Activated CD4-positive, alpha-beta memory T cell treated with anti-CD3 and anti-CD28 coated beads, Interleukin-2, amount 10 ng/mL, durations not matched to agents 7 days and 5 days (primary cell): ENCODE measurements at regions not wholly inside any gene's neighbourhood (a gene's known extent, or its start where the extent isn't known, plus 50 kb on each side); places are given as distances from the start of the nearest gene placed in this dataset.

Source experiments
- CTCF ChIA-PET: fragments of 350-600 bp; sonication (Branson Sonifier 250); formaldehyde crosslinking; loops from one replicate; lab custom pipeline; 2021; ENCODE audit warnings: antibody characterized with exemption, inconsistent platforms; lab: Charles Lee
- POLR2A ChIA-PET: fragments of 350-600 bp; sonication (Branson Sonifier 250); formaldehyde crosslinking; loops from one replicate; lab custom pipeline; 2021; ENCODE audit warnings: antibody characterized with exemption; lab: Charles Lee
- DNase-seq: peaks from one replicate; pipeline ENCODE4 v3.0.0-alpha.2; 2020
- H3K27ac Mint-ChIP-seq: one replicate; pipeline ENCODE4 v1.8.0; 2021; ENCODE audit warnings: mild to moderate bottlenecking, mixed read lengths
- H3K27me3 Mint-ChIP-seq: one replicate; pipeline ENCODE4 v1.8.0; 2021; ENCODE audit warnings: mixed read lengths
- H3K36me3 Mint-ChIP-seq: one replicate; pipeline ENCODE4 v1.8.0; 2021; ENCODE audit warnings: low read depth, mixed read lengths
- H3K4me1 Mint-ChIP-seq: one replicate; pipeline ENCODE4 v1.8.0; 2021; ENCODE audit warnings: mixed read lengths
- H3K4me3 Mint-ChIP-seq: one replicate; pipeline ENCODE4 v1.8.0; 2021; ENCODE audit warnings: mild to moderate bottlenecking, mixed read lengths
- H3K9me3 Mint-ChIP-seq: one replicate; pipeline ENCODE4 v1.8.0; 2021; ENCODE audit warnings: mixed read lengths

- Mint-ChIP-seq H3K36me3 (no peaks in the 10 kb centered on the region), H3K4me1 (no peaks in the 10 kb centered on the region), H3K27me3 (no peaks in the 10 kb centered on the region), H3K9me3 (no peaks in the 10 kb centered on the region), H3K27ac (no peak overlapping the region), H3K4me3 (no peak overlapping the region)
- DNase-seq = no peak
- ChIA-PET POLR2A (no interaction called here), CTCF (no interaction called here)
Measured at GRCh38 chr1:199121047-199121446, 482.2 kb downstream of the PTPRC start.

- Mint-ChIP-seq H3K27me3 (no peaks in the 10 kb centered on the region), H3K9me3 (no peaks in the 10 kb centered on the region), H3K4me1 (no peaks in the 10 kb centered on the region), H3K27ac (no peak overlapping the region), H3K36me3 (no peaks in the 10 kb centered on the region), H3K4me3 (no peak overlapping the region)
- ChIA-PET CTCF (no interaction called here), POLR2A (interaction anchor here (0.7 kb wide), 1 partner anchor 459 kb away, joined by 3 read pairs; no protein-coding TSS in a partner anchor)
- DNase-seq = no peak
Measured at GRCh38 chr1:199122085-199122484, 483.2 kb downstream of the PTPRC start.

DNA sequence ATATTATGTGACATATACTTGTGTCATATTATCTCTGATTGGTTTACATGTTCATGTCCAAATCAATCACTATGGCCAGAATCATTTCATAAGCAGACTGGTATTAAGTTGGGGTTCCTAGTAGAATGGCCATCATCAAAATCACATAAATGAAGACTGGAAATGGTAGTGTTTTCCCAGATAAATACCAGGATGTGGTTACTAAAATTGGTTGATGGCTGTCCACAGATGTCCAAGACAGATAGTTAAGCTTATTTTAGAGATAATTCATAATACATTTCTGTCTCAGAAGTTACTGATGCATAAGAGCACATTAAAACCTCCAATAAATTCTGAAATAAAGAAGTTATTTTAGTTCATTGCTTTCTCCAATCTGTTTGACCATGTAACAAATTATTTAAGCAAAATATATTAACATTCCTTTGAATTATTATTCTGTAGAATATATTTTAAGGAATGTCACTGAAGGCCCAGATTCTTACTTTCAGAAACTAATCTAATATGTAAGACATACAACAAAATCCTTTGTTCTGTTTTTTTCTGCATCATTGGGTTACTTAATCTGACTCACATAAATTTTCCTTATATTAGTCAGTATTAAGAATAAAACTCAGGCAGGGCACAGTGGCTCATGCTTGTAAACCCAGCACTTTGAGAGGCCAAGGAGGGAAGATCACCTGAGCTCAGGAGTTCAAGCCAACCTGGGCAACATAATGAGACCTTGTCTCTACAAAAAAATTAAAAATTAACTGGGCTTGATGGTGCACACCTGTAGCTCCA is 483.9 kb downstream of the PTPRC start:
- H3K9me3 Mint-ChIP-seq = no peaks in the 10 kb centered on the region
- no peaks in the 10 kb centered on the region for H3K36me3 Mint-ChIP-seq
- no peak overlapping the region for H3K27ac Mint-ChIP-seq
- no peaks in the 10 kb centered on the region for H3K27me3 Mint-ChIP-seq
- DNase-seq = no peak
- H3K4me3 Mint-ChIP-seq = no peak overlapping the region
- POLR2A ChIA-PET = no interaction called here
- CTCF ChIA-PET = interaction anchor here (2.0 kb wide), 1 partner anchor 9 kb away, joined by 22 read pairs; no protein-coding TSS in a partner anchor
- H3K4me1 Mint-ChIP-seq = no peaks in the 10 kb centered on the region

GRCh38 chr1:199123615-199124014 is 484.8 kb downstream of the PTPRC start:
- POLR2A ChIA-PET = no interaction called here
- H3K4me1 Mint-ChIP-seq = no peaks in the 10 kb centered on the region
- DNase-seq = no peak
- H3K27me3 Mint-ChIP-seq = peaks cover 2% of the 10 kb centered on the region
- no peaks in the 10 kb centered on the region for H3K36me3 Mint-ChIP-seq
- no peak overlapping the region for H3K27ac Mint-ChIP-seq
- CTCF ChIA-PET = interaction anchor here (2.0 kb wide), 1 partner anchor 10 kb away, joined by 22 read pairs; no protein-coding TSS in a partner anchor
- H3K9me3 Mint-ChIP-seq = no peaks in the 10 kb centered on the region
- H3K4me3 Mint-ChIP-seq = no peak overlapping the region

- H3K36me3 Mint-ChIP-seq = no peaks in the 10 kb centered on the region
- no peak for DNase-seq
- no peaks in the 10 kb centered on the region for H3K9me3 Mint-ChIP-seq
- POLR2A ChIA-PET = no interaction called here
- no peak overlapping the region for H3K4me3 Mint-ChIP-seq
- no peak overlapping the region for H3K27ac Mint-ChIP-seq
- H3K4me1 Mint-ChIP-seq = no peaks in the 10 kb centered on the region
- peaks cover 4% of the 10 kb centered on the region for H3K27me3 Mint-ChIP-seq
- CTCF ChIA-PET = interaction anchor here (0.8 to 2.0 kb wide), 2 partner anchors 10 to 11 kb away, joined by 5 to 22 read pairs; no protein-coding TSS in a partner anchor
Measured at GRCh38 chr1:199124351-199124750, 485.5 kb downstream of the PTPRC start.

- no peaks in the 10 kb centered on the region for H3K9me3 Mint-ChIP-seq
- H3K4me1 Mint-ChIP-seq = no peaks in the 10 kb centered on the region
- POLR2A ChIA-PET = no interaction called here
- no peaks in the 10 kb centered on the region for H3K36me3 Mint-ChIP-seq
- no peak overlapping the region for H3K4me3 Mint-ChIP-seq
- CTCF ChIA-PET = no interaction called here
- peaks cover 4% of the 10 kb centered on the region for H3K27me3 Mint-ChIP-seq
- no peak for DNase-seq
- H3K27ac Mint-ChIP-seq = no peak overlapping the region
Measured at GRCh38 chr1:199129247-199129646, 490.4 kb downstream of the PTPRC start.

GRCh38 chr1:199132006-199132405 is 493.2 kb downstream of the PTPRC start:
- Mint-ChIP-seq H3K36me3 (no peaks in the 10 kb centered on the region), H3K4me1 (no peaks in the 10 kb centered on the region), H3K27ac (no peak overlapping the region), H3K27me3 (peaks cover 4% of the 10 kb centered on the region), H3K4me3 (no peak overlapping the region), H3K9me3 (no peaks in the 10 kb centered on the region)
- POLR2A ChIA-PET = no interaction called here
- CTCF ChIA-PET = interaction anchor here (1.2 kb wide), 1 partner anchor 19 kb away, joined by 4 read pairs; no protein-coding TSS in a partner anchor
- DNase-seq = no peak

- no peaks in the 10 kb centered on the region for H3K9me3 Mint-ChIP-seq
- H3K27ac Mint-ChIP-seq = no peak overlapping the region
- H3K27me3 Mint-ChIP-seq = no peaks in the 10 kb centered on the region
- no peak overlapping the region for H3K4me3 Mint-ChIP-seq
- ChIA-PET CTCF (no interaction called here), POLR2A (no interaction called here)
- H3K4me1 Mint-ChIP-seq = no peaks in the 10 kb centered on the region
- DNase-seq = no peak
- H3K36me3 Mint-ChIP-seq = no peaks in the 10 kb centered on the region
Measured at GRCh38 chr1:199135901-199136300, 497.1 kb downstream of the PTPRC start.

GRCh38 chr1:199138061-199138460 is 499.2 kb downstream of the PTPRC start:
- DNase-seq = no peak
- H3K36me3 Mint-ChIP-seq = no peaks in the 10 kb centered on the region
- no peaks in the 10 kb centered on the region for H3K9me3 Mint-ChIP-seq
- peaks cover 3% of the 10 kb centered on the region for H3K27me3 Mint-ChIP-seq
- ChIA-PET CTCF (no interaction called here), POLR2A (no interaction called here)
- H3K27ac Mint-ChIP-seq = no peak overlapping the region
- no peaks in the 10 kb centered on the region for H3K4me1 Mint-ChIP-seq
- no peak overlapping the region for H3K4me3 Mint-ChIP-seq

DNA sequence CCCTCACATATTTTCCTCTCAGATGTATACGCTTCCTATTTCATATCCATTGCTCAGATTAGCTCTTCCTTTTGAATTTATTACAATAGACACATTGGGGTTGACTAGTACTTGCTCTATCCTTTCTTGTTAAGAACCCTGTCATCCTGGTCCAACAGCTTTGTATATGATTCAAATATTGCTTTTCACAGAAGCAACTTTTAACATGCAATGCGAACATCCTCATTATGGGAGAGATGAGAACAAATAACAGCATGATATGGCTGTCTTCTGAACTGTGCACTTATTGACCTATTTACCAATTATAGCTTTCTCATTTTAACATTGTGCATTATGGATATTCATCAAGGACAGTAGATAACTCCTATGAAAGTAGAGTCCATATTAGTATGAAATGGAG is 510.8 kb downstream of the PTPRC start:
- H3K9me3 Mint-ChIP-seq = no peaks in the 10 kb centered on the region
- H3K4me3 Mint-ChIP-seq = no peak overlapping the region
- no peak for DNase-seq
- H3K27me3 Mint-ChIP-seq = peaks cover 15% of the 10 kb centered on the region
- no peaks in the 10 kb centered on the region for H3K4me1 Mint-ChIP-seq
- ChIA-PET CTCF (no interaction called here), POLR2A (interaction anchor here (0.9 kb wide), 1 partner anchor 219 kb away, joined by 3 read pairs; no protein-coding TSS in a partner anchor)
- H3K36me3 Mint-ChIP-seq = no peaks in the 10 kb centered on the region
- no peak overlapping the region for H3K27ac Mint-ChIP-seq

- Mint-ChIP-seq H3K9me3 (no peaks in the 10 kb centered on the region), H3K36me3 (no peaks in the 10 kb centered on the region), H3K4me1 (no peaks in the 10 kb centered on the region), H3K27me3 (peaks cover 11% of the 10 kb centered on the region), H3K4me3 (no peak overlapping the region), H3K27ac (no peak overlapping the region)
- ChIA-PET POLR2A (no interaction called here), CTCF (no interaction called here)
- DNase-seq = no peak
Measured at GRCh38 chr1:199150756-199151155, 511.9 kb downstream of the PTPRC start.

DNA sequence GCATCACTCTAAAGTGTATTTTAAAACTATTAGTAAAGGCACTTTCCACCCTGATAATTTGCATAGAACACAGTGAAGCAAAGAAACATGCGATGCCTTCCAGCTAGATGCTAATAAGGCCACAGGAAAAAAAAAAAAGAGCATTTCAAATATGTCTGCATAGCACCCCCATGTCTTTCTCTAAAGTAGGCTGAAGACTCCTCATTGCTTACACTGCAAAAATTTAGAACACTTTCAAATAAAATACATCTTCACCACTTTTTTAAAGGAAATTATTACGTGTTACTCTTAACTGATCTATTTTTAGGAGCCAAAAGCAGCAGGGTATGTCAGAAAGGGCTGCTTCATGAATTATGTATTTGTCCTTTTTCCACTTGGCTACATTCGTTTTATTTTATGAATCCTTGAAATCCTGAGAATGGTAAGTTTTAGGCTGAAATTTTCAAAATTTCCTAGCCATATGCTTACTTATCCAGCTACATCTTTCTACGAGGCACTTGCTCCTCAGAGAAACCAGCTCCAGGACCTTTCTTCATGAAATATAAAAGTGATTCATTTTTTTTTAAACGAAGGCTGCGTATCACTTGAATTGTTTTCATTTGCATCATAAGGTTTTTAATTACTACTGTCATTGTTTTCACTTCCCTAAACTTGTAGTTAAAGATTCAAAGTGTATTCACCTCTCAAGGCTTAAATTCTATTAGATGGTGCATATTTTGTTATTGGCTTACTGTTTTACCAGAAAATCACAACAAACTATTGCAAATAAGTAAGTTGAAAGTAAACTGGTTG is 513.0 kb downstream of the PTPRC start:
- H3K9me3 Mint-ChIP-seq = no peaks in the 10 kb centered on the region
- H3K4me1 Mint-ChIP-seq = no peaks in the 10 kb centered on the region
- no peak for DNase-seq
- H3K27me3 Mint-ChIP-seq = peaks cover 7% of the 10 kb centered on the region
- H3K36me3 Mint-ChIP-seq = no peaks in the 10 kb centered on the region
- no peak overlapping the region for H3K4me3 Mint-ChIP-seq
- no peak overlapping the region for H3K27ac Mint-ChIP-seq
- ChIA-PET CTCF (no interaction called here), POLR2A (interaction anchor here (0.7 kb wide), 1 partner anchor 141 kb away, joined by 3 read pairs; no protein-coding TSS in a partner anchor)

DNA sequence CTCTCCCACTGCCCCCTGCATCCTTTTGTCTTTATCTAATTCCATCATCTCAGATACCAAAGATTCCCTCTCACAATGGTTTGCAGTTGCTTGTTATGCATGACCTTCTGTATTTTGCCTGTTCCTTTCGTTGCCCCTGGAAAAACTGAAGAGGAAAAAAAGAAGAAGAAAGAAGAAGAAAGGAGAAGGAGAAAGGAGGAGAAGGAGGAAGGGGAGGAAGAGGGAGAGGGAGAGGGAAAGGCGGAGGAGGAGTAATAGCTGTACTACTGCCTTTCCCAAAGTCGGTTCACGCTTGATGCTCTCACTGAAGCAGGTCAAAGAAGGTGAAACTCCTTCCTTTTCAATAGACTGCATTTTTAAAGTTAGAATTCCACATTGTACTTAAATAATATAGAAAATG is 513.8 kb downstream of the PTPRC start:
- H3K36me3 Mint-ChIP-seq = no peaks in the 10 kb centered on the region
- H3K4me3 Mint-ChIP-seq = no peak overlapping the region
- no peaks in the 10 kb centered on the region for H3K4me1 Mint-ChIP-seq
- POLR2A ChIA-PET = interaction anchor here (0.7 to 1.0 kb wide), 2 partner anchors 140 to 207 kb away, joined by 3 read pairs; no protein-coding TSS in a partner anchor
- no peaks in the 10 kb centered on the region for H3K9me3 Mint-ChIP-seq
- DNase-seq = no peak
- H3K27me3 Mint-ChIP-seq = peaks cover 7% of the 10 kb centered on the region
- CTCF ChIA-PET = no interaction called here
- H3K27ac Mint-ChIP-seq = no peak overlapping the region
